ENCODE measurements at regions not wholly inside any gene's neighbourhood (a gene's known extent, or its start where the extent isn't known, plus 50 kb on each side); places are given as distances from the start of the nearest gene placed in this dataset.

DNA sequence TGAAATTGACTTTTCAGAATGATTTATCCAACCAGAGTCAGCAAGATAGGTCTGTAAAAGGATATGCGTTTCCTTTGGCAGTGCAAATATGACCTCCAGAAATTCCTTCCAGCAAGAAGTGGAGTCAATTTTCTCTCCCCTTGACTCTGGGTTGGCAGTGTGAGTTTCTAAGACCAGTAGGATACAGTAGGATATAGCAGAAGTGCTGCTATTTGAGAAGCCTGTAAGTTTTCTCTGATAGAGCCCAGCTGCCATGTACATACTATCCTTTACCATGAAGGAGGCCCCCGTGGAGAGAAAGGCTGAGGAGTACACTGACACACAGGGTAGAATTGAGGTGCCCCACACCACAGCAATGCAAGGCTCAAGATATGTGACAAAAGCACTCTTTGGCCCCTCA is 409.1 kb upstream of the PDZRN3 start:
- DNase-seq (ENCODE audit: low spot score in 2 of 2) = no peak

DNA sequence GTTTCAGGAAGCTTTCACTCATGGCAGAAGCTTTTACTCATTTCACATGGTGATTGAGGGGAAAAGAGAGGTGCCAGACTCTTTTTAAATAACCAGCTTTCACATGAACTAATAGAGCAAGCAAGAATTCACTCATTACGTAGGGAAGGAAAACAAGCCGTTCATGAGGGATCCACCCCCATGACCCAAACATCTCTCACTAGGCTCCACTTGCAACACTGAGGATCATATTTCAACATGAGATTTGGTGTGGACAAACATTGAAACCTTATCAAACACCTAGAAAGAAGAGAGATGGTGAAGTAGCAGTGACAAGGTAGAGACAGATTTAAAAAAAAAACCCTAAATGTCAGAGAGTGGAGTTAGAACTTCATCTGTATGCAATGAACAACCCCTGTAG is 408.6 kb upstream of the PDZRN3 start:
- Histone ChIP-seq H3K27me3 (no peaks in the 10 kb centered on the region), H3K27ac (no peak overlapping the region), H3K9me3 (no peaks in the 10 kb centered on the region), H3K36me3 (no peaks in the 10 kb centered on the region), H3K4me3 (no peak overlapping the region), H3K4me1 (no peaks in the 10 kb centered on the region)
- no peak for DNase-seq (ENCODE audit: low spot score in 2 of 2)
- TF ChIP-seq POLR2A (IDR thresholded peaks at IDR 0.05) = no peak
- TF ChIP-seq, protein P1, sequence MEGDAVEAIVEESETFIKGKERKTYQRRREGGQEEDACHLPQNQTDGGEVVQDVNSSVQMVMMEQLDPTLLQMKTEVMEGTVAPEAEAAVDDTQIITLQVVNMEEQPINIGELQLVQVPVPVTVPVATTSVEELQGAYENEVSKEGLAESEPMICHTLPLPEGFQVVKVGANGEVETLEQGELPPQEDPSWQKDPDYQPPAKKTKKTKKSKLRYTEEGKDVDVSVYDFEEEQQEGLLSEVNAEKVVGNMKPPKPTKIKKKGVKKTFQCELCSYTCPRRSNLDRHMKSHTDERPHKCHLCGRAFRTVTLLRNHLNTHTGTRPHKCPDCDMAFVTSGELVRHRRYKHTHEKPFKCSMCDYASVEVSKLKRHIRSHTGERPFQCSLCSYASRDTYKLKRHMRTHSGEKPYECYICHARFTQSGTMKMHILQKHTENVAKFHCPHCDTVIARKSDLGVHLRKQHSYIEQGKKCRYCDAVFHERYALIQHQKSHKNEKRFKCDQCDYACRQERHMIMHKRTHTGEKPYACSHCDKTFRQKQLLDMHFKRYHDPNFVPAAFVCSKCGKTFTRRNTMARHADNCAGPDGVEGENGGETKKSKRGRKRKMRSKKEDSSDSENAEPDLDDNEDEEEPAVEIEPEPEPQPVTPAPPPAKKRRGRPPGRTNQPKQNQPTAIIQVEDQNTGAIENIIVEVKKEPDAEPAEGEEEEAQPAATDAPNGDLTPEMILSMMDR (IDR thresholded peaks at IDR 0.05) = no peak
- TF ChIP-seq EP300 (IDR thresholded peaks at IDR 0.05) = no peak
- WGBS, 2 donors = 27 to 43% methylated on average over 2 of the region's 2 CpGs

More for the DNA sequence above, 409.1 kb upstream of the PDZRN3 start:
- H3K9me3 ChIP-seq = no peaks in the 10 kb centered on the region
- TF ChIP-seq, protein P1 (IDR thresholded peaks at IDR 0.05) = no peak
- TF ChIP-seq POLR2A (IDR thresholded peaks at IDR 0.05) (no peak), EP300 (IDR thresholded peaks at IDR 0.05) (no peak)
- no peaks in the 10 kb centered on the region for H3K4me1 ChIP-seq
- no peaks in the 10 kb centered on the region for H3K36me3 ChIP-seq
- no peak overlapping the region for H3K27ac ChIP-seq
- 68 to 85% methylated on average over 2 of the region's 2 CpGs for WGBS, 2 donors
- H3K4me3 ChIP-seq = no peak overlapping the region
- no peaks in the 10 kb centered on the region for H3K27me3 ChIP-seq

DNA sequence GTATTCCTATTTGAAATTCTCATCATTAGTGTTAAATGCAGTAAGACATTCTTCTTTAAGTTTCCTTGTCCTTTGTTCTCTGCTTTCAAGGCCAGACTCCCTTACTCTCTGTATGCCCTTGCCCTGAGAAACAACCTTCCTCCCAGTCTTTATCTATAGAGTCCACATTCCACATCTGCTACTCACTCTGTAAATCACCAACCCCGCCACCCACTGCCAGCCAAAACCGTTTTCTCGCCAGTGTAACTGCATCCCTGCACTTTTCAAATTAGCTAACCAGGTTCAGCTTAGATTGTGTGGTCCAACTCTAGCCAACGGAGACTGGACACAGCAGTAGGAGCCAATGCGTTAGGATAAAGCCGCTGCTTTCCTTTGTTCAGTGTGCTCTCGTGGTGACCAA is 402.4 kb upstream of the PDZRN3 start:
- Histone ChIP-seq H3K27me3 (no peaks in the 10 kb centered on the region), H3K4me3 (no peak overlapping the region), H3K9me3 (no peaks in the 10 kb centered on the region), H3K27ac (no peak overlapping the region), H3K36me3 (no peaks in the 10 kb centered on the region), H3K4me1 (no peaks in the 10 kb centered on the region)
- WGBS, 2 donors = 77 to 81% methylated on average over 7 of the region's 7 CpGs
- no peak for DNase-seq (ENCODE audit: low spot score in 2 of 2)
- TF ChIP-seq, protein P1 (IDR thresholded peaks at IDR 0.05) = no peak

DNA sequence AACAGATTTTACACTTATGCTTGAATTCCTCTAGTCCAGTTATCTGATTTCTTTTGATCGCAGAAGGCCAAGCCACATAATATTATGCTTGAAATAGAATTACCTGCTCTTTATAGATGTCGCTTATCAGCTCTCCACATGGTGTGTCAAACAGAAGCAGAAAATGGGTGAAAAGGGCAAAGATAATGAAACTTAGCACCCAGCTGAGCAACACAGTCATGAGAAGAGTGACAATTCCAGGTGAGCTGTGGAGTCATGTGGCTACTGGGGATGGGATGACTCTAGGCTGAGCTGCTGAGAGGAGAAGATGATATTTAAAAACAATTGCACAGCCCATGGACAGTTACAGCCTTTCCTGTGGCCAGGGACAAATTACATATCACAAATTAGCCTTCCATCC is 398.7 kb upstream of the PDZRN3 start:
- DNase-seq (ENCODE audit: low spot score in 2 of 2) = no peak
- H3K36me3 ChIP-seq = no peaks in the 10 kb centered on the region
- no peaks in the 10 kb centered on the region for H3K27me3 ChIP-seq
- TF ChIP-seq EP300 (IDR thresholded peaks at IDR 0.05) = no peak
- TF ChIP-seq, protein P1 (IDR thresholded peaks at IDR 0.05) = no peak
- no peak for TF ChIP-seq POLR2A (IDR thresholded peaks at IDR 0.05)
- no peaks in the 10 kb centered on the region for H3K9me3 ChIP-seq
- no peak overlapping the region for H3K27ac ChIP-seq
- no peak overlapping the region for H3K4me3 ChIP-seq
- 96 to 99% methylated on average over 2 of the region's 2 CpGs for WGBS, 2 donors
- H3K4me1 ChIP-seq = no peaks in the 10 kb centered on the region

DNA sequence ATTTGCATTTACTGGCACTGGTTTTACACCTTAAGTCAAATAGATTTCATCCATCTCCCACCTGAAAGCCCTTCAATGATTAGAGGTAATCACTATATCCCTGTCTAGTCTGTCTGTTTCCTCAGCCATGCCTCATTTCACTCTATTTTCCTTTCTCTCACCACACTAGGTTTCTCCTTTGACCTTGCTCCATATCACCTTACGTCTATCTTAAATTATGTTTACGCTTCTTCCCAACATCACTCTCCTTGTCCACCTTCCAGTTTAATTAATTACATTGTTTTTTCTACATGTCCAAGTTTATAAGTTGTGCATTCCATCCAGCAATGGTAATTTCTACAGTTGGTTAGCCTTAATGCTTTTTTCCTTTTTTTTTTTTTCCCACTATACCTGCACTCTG is 396.7 kb upstream of the PDZRN3 start:
- no peaks in the 10 kb centered on the region for H3K27me3 ChIP-seq
- no peaks in the 10 kb centered on the region for H3K4me1 ChIP-seq
- H3K36me3 ChIP-seq = no peaks in the 10 kb centered on the region
- H3K9me3 ChIP-seq = no peaks in the 10 kb centered on the region
- H3K27ac ChIP-seq = no peak overlapping the region
- no peak overlapping the region for H3K4me3 ChIP-seq
- 81 to 90% methylated on average over 2 of the region's 2 CpGs for WGBS, 2 donors
- no peak for TF ChIP-seq EP300 (IDR thresholded peaks at IDR 0.05)
- TF ChIP-seq, protein P1 (IDR thresholded peaks at IDR 0.05) = no peak
- TF ChIP-seq POLR2A (IDR thresholded peaks at IDR 0.05) = no peak
- DNase-seq (ENCODE audit: low spot score in 2 of 2) = no peak

Data from tibial nerve (tissue), 4 donors.